ENCODE measurements at regions not wholly inside any gene's neighbourhood (a gene's known extent, or its start where the extent isn't known, plus 50 kb on each side); places are given as distances from the start of the nearest gene placed in this dataset.

- Histone ChIP-seq H3K27ac (ENCODE audit: insufficient read length, low read depth, low read length) (no peak overlapping the region), H3K9me3 (ENCODE audit: control insufficient read depth, low read depth, low read length) (peaks cover 40% of the 10 kb centered on the region), H3K14ac (ENCODE audit: insufficient read depth, low read length) (no peak overlapping the region), H3K18ac (ENCODE audit: insufficient read length, low read depth, low read length) (no peak overlapping the region), H3K56ac (ENCODE audit: insufficient read length, low read depth, low read length) (no peak overlapping the region), H2BK15ac (ENCODE audit: low read depth, low read length) (no peak overlapping the region), H2BK120ac (ENCODE audit: low read depth, low read length, poor library complexity, severe bottlenecking) (no peak overlapping the region), H2AFZ (ENCODE audit: low read length) (no peak overlapping the region), H3K23ac (ENCODE audit: insufficient read length, low read depth, low read length) (no peak overlapping the region), H3K4me2 (ENCODE audit: insufficient read depth, insufficient read length, low read length) (no peak overlapping the region), H3K4me1 (ENCODE audit: insufficient read depth, low read length) (no peaks in the 10 kb centered on the region), H2AK5ac (ENCODE audit: insufficient read length, low read length) (no peak overlapping the region), H3K27me3 (ENCODE audit: insufficient read depth, low read length) (no peaks in the 10 kb centered on the region), H3K23me2 (ENCODE audit: insufficient read length, low read depth, low read length, poor library complexity, severe bottlenecking) (no peaks in the 10 kb centered on the region), H2BK20ac (ENCODE audit: low read depth, low read length, poor library complexity, severe bottlenecking) (no peak overlapping the region), H3T11ph (ENCODE audit: low read length) (no peak overlapping the region), H4K8ac (replicated peaks; ENCODE audit: insufficient read length, low read depth, low read length) (no peak overlapping the region), H2BK5ac (ENCODE audit: insufficient read length, low read length) (no peak overlapping the region), H3K79me2 (ENCODE audit: insufficient read depth, low read length) (no peaks in the 10 kb centered on the region), H3K79me1 (ENCODE audit: insufficient read depth, low read depth, low read length, poor library complexity, severe bottlenecking) (no peaks in the 10 kb centered on the region), H2BK12ac (ENCODE audit: insufficient read length, low read depth, low read length) (no peak overlapping the region), H3K4ac (ENCODE audit: low read depth, low read length) (no peak overlapping the region), H4K5ac (ENCODE audit: insufficient read length, low read depth, low read length) (no peak overlapping the region), H3K9ac (ENCODE audit: extremely low read depth, insufficient read length, low read length) (no peak overlapping the region), H4K20me1 (ENCODE audit: control insufficient read depth, insufficient read depth, insufficient read length) (no peaks in the 10 kb centered on the region), H4K91ac (ENCODE audit: insufficient read length, low read depth, low read length) (no peak overlapping the region)
- DNase-seq = no peak
- H3K27me3 Mint-ChIP-seq (ENCODE audit: low read depth) = no peaks in the 10 kb centered on the region; the same call in none of the 2 replicates
- no CpG with 5 or more reads among the region's 1 CpG for WGBS (ENCODE audit: extremely low coverage, insufficient read length, low lambda C conversion rate)
- peaks cover 53 to 59% of the 10 kb centered on the region in 2 experiments for H3K9me3 Mint-ChIP-seq
- no peak for TF ChIP-seq CTCF (conservative IDR thresholded peaks at IDR 0.05)
- peaks cover 0 to 5% (median 5%) of the 10 kb centered on the region in 3 experiments; a peak in 5 of 7 replicates for H3K36me3 Mint-ChIP-seq (ENCODE audit: insufficient read depth in 1 of 3, low read depth in 3 of 3)
- H3K27ac Mint-ChIP-seq = no peak overlapping the region
- H3K4me1 Mint-ChIP-seq = 0 out of 4 replicates have a peak, but pooled peaks cover 0 to 2% of the 10 kb centered on the region in 2 experiments
- H3K4me3 Mint-ChIP-seq = no peak overlapping the region
Measured at GRCh38 chrX:155779831-155780230, 101.3 kb upstream of the VAMP7 start.

All from H9 (cell line).